ENCODE measurements at regions not wholly inside any gene's neighbourhood (a gene's known extent, or its start where the extent isn't known, plus 50 kb on each side); places are given as distances from the start of the nearest gene placed in this dataset.

DNA sequence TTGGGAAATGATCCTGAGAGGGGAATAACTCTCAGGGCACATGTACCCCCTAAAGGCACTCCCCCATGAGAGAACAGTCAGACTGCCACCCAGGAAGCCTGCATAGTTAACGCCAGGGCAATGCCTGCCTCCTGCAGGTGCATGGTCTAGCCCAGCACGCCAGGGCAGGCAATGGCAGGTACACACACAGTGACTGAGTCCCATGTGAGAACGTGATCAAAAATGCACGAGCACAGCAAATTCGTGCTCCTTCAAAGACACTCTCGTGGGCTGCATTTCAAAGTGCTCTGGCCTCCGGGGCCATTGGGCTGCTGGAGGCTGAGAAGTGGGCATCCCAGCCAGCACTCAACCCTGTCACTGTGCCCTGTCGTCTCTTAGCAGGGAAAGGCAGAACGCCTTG lies 79.7 kb downstream of the SHANK2 start:
- no peaks in the 10 kb centered on the region for H3F3A ChIP-seq (ENCODE audit: insufficient read depth)
- peaks cover 14% of the 10 kb centered on the region; the same call in 1 of the 2 replicates for H3K9me3 ChIP-seq (ENCODE audit: insufficient read depth, low read length)
- H3K36me3 ChIP-seq (ENCODE audit: low read length): 0 out of 2 replicates have a peak, but pooled peaks cover 6% of the 10 kb centered on the region
- no peak overlapping the region for H3K9ac ChIP-seq (ENCODE audit: low read length)
- no peak overlapping the region for H3K4me3 ChIP-seq (ENCODE audit: insufficient read depth, low read length, poor library complexity, severe bottlenecking)
- no peak overlapping the region for H3K4me2 ChIP-seq (ENCODE audit: low read depth, low read length, poor library complexity, severe bottlenecking)
- no peaks in the 10 kb centered on the region for H3K27me3 ChIP-seq (ENCODE audit: low read length)
- H3K27ac ChIP-seq (ENCODE audit: low read depth, low read length): no peak overlapping the region
- H3K9me2 ChIP-seq (replicated peaks; ENCODE audit: insufficient read depth, low read length): no peaks in the 10 kb centered on the region
- no peaks in the 10 kb centered on the region for H4K20me1 ChIP-seq (ENCODE audit: low read depth, low read length)
- H2AFZ ChIP-seq (ENCODE audit: low read depth, low read length, severe bottlenecking): no peak overlapping the region
- H3K79me2 ChIP-seq (ENCODE audit: insufficient read depth, low read length): no peaks in the 10 kb centered on the region
- TF ChIP-seq, protein P1, sequence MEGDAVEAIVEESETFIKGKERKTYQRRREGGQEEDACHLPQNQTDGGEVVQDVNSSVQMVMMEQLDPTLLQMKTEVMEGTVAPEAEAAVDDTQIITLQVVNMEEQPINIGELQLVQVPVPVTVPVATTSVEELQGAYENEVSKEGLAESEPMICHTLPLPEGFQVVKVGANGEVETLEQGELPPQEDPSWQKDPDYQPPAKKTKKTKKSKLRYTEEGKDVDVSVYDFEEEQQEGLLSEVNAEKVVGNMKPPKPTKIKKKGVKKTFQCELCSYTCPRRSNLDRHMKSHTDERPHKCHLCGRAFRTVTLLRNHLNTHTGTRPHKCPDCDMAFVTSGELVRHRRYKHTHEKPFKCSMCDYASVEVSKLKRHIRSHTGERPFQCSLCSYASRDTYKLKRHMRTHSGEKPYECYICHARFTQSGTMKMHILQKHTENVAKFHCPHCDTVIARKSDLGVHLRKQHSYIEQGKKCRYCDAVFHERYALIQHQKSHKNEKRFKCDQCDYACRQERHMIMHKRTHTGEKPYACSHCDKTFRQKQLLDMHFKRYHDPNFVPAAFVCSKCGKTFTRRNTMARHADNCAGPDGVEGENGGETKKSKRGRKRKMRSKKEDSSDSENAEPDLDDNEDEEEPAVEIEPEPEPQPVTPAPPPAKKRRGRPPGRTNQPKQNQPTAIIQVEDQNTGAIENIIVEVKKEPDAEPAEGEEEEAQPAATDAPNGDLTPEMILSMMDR (IDR thresholded peaks at IDR 0.05; ENCODE audit: insufficient read depth, low read length, poor library complexity, severe bottlenecking): no peak
- TF ChIP-seq EZH2phosphoT487 (conservative IDR thresholded peaks at IDR 0.05; ENCODE audit: low read length): no peak

DNA sequence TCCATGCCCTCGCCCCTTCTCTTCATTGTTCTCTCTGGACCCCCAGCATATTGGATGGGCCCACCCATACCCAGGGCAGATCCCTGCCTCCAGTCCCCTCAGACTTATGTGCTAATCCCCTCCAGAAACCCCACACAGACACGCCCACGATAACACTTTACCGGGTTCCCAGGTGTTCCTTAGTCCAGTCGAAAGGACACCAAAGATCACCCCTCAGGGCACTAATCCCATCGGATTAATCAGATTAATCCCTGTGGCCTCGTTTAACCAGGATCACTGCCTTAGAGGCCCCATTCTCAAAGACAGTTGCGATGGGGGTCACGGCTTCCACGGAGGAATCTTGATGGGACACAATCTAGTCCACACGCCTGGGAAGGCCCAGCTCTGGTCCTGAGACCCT lies 80.8 kb downstream of the SHANK2 start:
- Histone ChIP-seq H3K79me2 (ENCODE audit: insufficient read depth, low read length) (no peaks in the 10 kb centered on the region), H2AFZ (ENCODE audit: low read depth, low read length, severe bottlenecking) (no peak overlapping the region), H3K27ac (ENCODE audit: low read depth, low read length) (no peak overlapping the region), H3K36me3 (ENCODE audit: low read length) (0 out of 2 replicates have a peak, but pooled peaks cover 4% of the 10 kb centered on the region), H3K4me3 (ENCODE audit: insufficient read depth, low read length, poor library complexity, severe bottlenecking) (no peak overlapping the region), H3K9me3 (ENCODE audit: insufficient read depth, low read length) (peaks cover 7% of the 10 kb centered on the region; the same call in 1 of the 2 replicates), H4K20me1 (ENCODE audit: low read depth, low read length) (no peaks in the 10 kb centered on the region), H3K9ac (ENCODE audit: low read length) (no peak overlapping the region), H3K9me2 (replicated peaks; ENCODE audit: insufficient read depth, low read length) (no peaks in the 10 kb centered on the region), H3F3A (ENCODE audit: insufficient read depth) (no peaks in the 10 kb centered on the region), H3K4me2 (ENCODE audit: low read depth, low read length, poor library complexity, severe bottlenecking) (no peak overlapping the region), H3K27me3 (ENCODE audit: low read length) (no peaks in the 10 kb centered on the region)
- TF ChIP-seq, protein P1 (IDR thresholded peaks at IDR 0.05; ENCODE audit: insufficient read depth, low read length, poor library complexity, severe bottlenecking): no peak
- no peak for TF ChIP-seq EZH2phosphoT487 (conservative IDR thresholded peaks at IDR 0.05; ENCODE audit: low read length)

DNA sequence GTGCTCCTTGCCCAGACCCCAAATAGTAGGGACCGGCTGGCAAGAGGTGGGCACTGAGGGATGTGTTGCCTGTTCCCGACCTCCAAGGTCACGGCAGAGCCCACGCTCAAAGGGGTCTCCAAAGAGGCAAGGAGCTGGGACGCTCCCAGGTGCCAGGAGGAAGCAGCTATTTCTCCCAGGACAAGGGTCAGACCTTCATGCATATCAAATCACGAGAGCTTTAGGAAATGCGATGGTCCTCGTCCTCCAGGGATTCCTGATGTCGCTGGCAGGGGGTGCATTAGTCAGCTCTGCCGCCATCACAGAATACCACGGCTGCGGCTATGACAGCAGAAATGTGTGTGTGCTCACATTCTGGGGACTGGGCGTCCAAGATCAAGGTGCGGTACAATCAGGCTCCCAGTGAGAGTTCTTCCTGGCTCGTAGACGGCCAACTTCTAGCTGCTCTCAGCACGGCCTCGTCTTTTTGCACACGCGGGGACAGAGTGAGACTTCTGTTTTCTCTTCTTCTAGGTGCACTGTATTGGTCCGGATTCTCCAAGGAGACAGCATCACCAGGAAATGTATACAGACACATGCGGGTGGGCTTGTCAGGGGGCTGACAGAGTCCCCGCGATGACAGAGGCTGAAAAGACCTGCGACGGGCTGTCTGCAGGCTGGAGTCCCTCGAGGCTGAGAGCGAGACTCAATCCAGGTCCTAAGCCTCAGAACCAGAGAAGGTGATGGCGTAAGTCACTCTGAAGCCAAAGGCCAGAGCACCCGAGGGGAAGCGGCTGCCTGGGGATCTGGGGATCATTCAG lies 81.6 kb downstream of the SHANK2 start:
- Histone ChIP-seq H3K79me2 (ENCODE audit: insufficient read depth, low read length) (no peaks in the 10 kb centered on the region), H3K27me3 (ENCODE audit: low read length) (no peaks in the 10 kb centered on the region), H3K9ac (ENCODE audit: low read length) (no peak overlapping the region)

More for the DNA sequence above, 81.6 kb downstream of the SHANK2 start:
- H3F3A ChIP-seq (ENCODE audit: insufficient read depth): no peaks in the 10 kb centered on the region
- H3K4me3 ChIP-seq (ENCODE audit: insufficient read depth, low read length, poor library complexity, severe bottlenecking): no peak overlapping the region
- H2AFZ ChIP-seq (ENCODE audit: low read depth, low read length, severe bottlenecking): no peak overlapping the region
- TF ChIP-seq, protein P1 (IDR thresholded peaks at IDR 0.05; ENCODE audit: insufficient read depth, low read length, poor library complexity, severe bottlenecking): no peak
- no peak for TF ChIP-seq EZH2phosphoT487 (conservative IDR thresholded peaks at IDR 0.05; ENCODE audit: low read length)
- H3K4me2 ChIP-seq (ENCODE audit: low read depth, low read length, poor library complexity, severe bottlenecking): no peak overlapping the region
- no peak overlapping the region for H3K27ac ChIP-seq (ENCODE audit: low read depth, low read length)
- no peaks in the 10 kb centered on the region for H3K9me2 ChIP-seq (replicated peaks; ENCODE audit: insufficient read depth, low read length)
- 0 out of 2 replicates have a peak, but pooled peaks cover 2% of the 10 kb centered on the region for H3K9me3 ChIP-seq (ENCODE audit: insufficient read depth, low read length)
- no peaks in the 10 kb centered on the region for H4K20me1 ChIP-seq (ENCODE audit: low read depth, low read length)
- no peaks in the 10 kb centered on the region for H3K36me3 ChIP-seq (ENCODE audit: low read length)
